ENCODE measurements at regions not wholly inside any gene's neighbourhood (a gene's known extent, or its start where the extent isn't known, plus 50 kb on each side); places are given as distances from the start of the nearest gene placed in this dataset.

- H3K9me3 ChIP-seq (ENCODE audit: control insufficient read depth in 2 of 2, insufficient read depth in 1 of 2, low read length in 1 of 2), result no peaks in the 10 kb centered on the region
- H3K27me3 ChIP-seq (ENCODE audit: control insufficient read depth in 2 of 2, insufficient read depth in 1 of 2, low read length in 1 of 2), result no peaks in the 10 kb centered on the region
- 22% methylated on average over 10 of the region's 10 CpGs for WGBS
- H3K4me3 ChIP-seq (ENCODE audit: low read length in 2 of 2), result peak overlapping the region; percentile 78 to 83
- peaks cover 5 to 25% of the 10 kb centered on the region in 2 donors for H3K4me1 ChIP-seq (ENCODE audit: control insufficient read depth in 2 of 2, insufficient read depth in 2 of 2, low read length in 2 of 2)
- no peak for DNase-seq (ENCODE audit: low read depth in 6 of 9, low spot score in 9 of 9)
- H3K36me3 ChIP-seq (ENCODE audit: control insufficient read depth in 2 of 2, insufficient read depth in 2 of 2, low read length in 1 of 2), result peaks cover 7 to 11% of the 10 kb centered on the region in 2 donors
- peak overlapping the region; percentile 99 to 100 for H3K27ac ChIP-seq (ENCODE audit: low read depth in 1 of 2, low read length in 1 of 2)
These were observed 84.0 kb downstream of the HFE start for GRCh38 chr6:26170951-26171841.

GRCh38 chr6:26172608-26172968 lies 85.4 kb downstream of the HFE start:
- no peaks in the 10 kb centered on the region for H3K27me3 ChIP-seq (ENCODE audit: control insufficient read depth in 2 of 2, insufficient read depth in 1 of 2, low read length in 1 of 2)

GRCh38 chr6:26173836-26174145 lies 86.6 kb downstream of the HFE start:
- Histone ChIP-seq H3K36me3 (ENCODE audit: control insufficient read depth in 2 of 2, insufficient read depth in 2 of 2, low read length in 1 of 2) (no peaks in the 10 kb centered on the region), H3K4me3 (ENCODE audit: low read length in 2 of 2) (no peak overlapping the region), H3K27me3 (ENCODE audit: control insufficient read depth in 2 of 2, insufficient read depth in 1 of 2, low read length in 1 of 2) (no peaks in the 10 kb centered on the region), H3K27ac (ENCODE audit: low read depth in 1 of 2, low read length in 1 of 2) (peak overlapping the region; percentile 48 to 69), H3K4me1 (ENCODE audit: control insufficient read depth in 2 of 2, insufficient read depth in 2 of 2, low read length in 2 of 2) (peaks cover 5 to 25% of the 10 kb centered on the region in 2 donors), H3K9me3 (ENCODE audit: control insufficient read depth in 2 of 2, insufficient read depth in 1 of 2, low read length in 1 of 2) (no peaks in the 10 kb centered on the region)
- 97% methylated on average over 4 of the region's 4 CpGs for WGBS
- DNase-seq (ENCODE audit: low read depth in 6 of 9, low spot score in 9 of 9), result no peak

More at GRCh38 chr6:26172608-26172968, 85.4 kb downstream of the HFE start:
- Histone ChIP-seq H3K4me1 (ENCODE audit: control insufficient read depth in 2 of 2, insufficient read depth in 2 of 2, low read length in 2 of 2) (peaks cover 5 to 25% of the 10 kb centered on the region in 2 donors), H3K4me3 (ENCODE audit: low read length in 2 of 2) (peak overlapping the region; percentile 78 to 83), H3K36me3 (ENCODE audit: control insufficient read depth in 2 of 2, insufficient read depth in 2 of 2, low read length in 1 of 2) (no peaks in the 10 kb centered on the region), H3K9me3 (ENCODE audit: control insufficient read depth in 2 of 2, insufficient read depth in 1 of 2, low read length in 1 of 2) (no peaks in the 10 kb centered on the region), H3K27ac (ENCODE audit: low read depth in 1 of 2, low read length in 1 of 2) (peak overlapping the region; percentile 99 to 100)
- under 1% methylated on average over 10 of the region's 10 CpGs for WGBS
- peak in 4 of 9 donors; percentile 58 to 85 (median 68) for DNase-seq (ENCODE audit: low read depth in 6 of 9, low spot score in 9 of 9)

GRCh38 chr6:26175033-26175427 lies 87.8 kb downstream of the HFE start:
- no peak overlapping the region for H3K4me3 ChIP-seq (ENCODE audit: low read length in 2 of 2)
- H3K36me3 ChIP-seq (ENCODE audit: control insufficient read depth in 2 of 2, insufficient read depth in 2 of 2, low read length in 1 of 2), result no peaks in the 10 kb centered on the region
- H3K4me1 ChIP-seq (ENCODE audit: control insufficient read depth in 2 of 2, insufficient read depth in 2 of 2, low read length in 2 of 2), result peaks cover 3 to 22% of the 10 kb centered on the region in 2 donors
- H3K9me3 ChIP-seq (ENCODE audit: control insufficient read depth in 2 of 2, insufficient read depth in 1 of 2, low read length in 1 of 2), result no peaks in the 10 kb centered on the region
- WGBS, result 31% methylated on average over 1 of the region's 1 CpG
- DNase-seq (ENCODE audit: low read depth in 6 of 9, low spot score in 9 of 9), result no peak
- H3K27ac ChIP-seq (ENCODE audit: low read depth in 1 of 2, low read length in 1 of 2), result peak overlapping the region in 1 of 2 donors; percentile 41
- no peaks in the 10 kb centered on the region for H3K27me3 ChIP-seq (ENCODE audit: control insufficient read depth in 2 of 2, insufficient read depth in 1 of 2, low read length in 1 of 2)

GRCh38 chr6:26175428-26176181 lies 88.4 kb downstream of the HFE start:
- no peak overlapping the region for H3K4me3 ChIP-seq (ENCODE audit: low read length in 2 of 2)
- peak overlapping the region in 1 of 2 donors; percentile 73 for H3K27ac ChIP-seq (ENCODE audit: low read depth in 1 of 2, low read length in 1 of 2)
- 73% methylated on average over 5 of the region's 5 CpGs for WGBS
- H3K9me3 ChIP-seq (ENCODE audit: control insufficient read depth in 2 of 2, insufficient read depth in 1 of 2, low read length in 1 of 2), result no peaks in the 10 kb centered on the region
- H3K4me1 ChIP-seq (ENCODE audit: control insufficient read depth in 2 of 2, insufficient read depth in 2 of 2, low read length in 2 of 2), result peaks cover 3 to 26% of the 10 kb centered on the region in 2 donors
- no peaks in the 10 kb centered on the region for H3K36me3 ChIP-seq (ENCODE audit: control insufficient read depth in 2 of 2, insufficient read depth in 2 of 2, low read length in 1 of 2)
- DNase-seq (ENCODE audit: low read depth in 6 of 9, low spot score in 9 of 9), result peak in 6 of 9 donors; percentile 59 to 91 (median 81)
- H3K27me3 ChIP-seq (ENCODE audit: control insufficient read depth in 2 of 2, insufficient read depth in 1 of 2, low read length in 1 of 2), result no peaks in the 10 kb centered on the region

GRCh38 chr6:26179675-26180074 lies 92.4 kb downstream of the HFE start:
- H3K4me1 ChIP-seq (ENCODE audit: control insufficient read depth in 2 of 2, insufficient read depth in 2 of 2, low read length in 2 of 2), result peaks cover 4 to 27% of the 10 kb centered on the region in 2 donors
- peaks cover 0 to 3% of the 10 kb centered on the region in 2 donors for H3K9me3 ChIP-seq (ENCODE audit: control insufficient read depth in 2 of 2, insufficient read depth in 1 of 2, low read length in 1 of 2)
- no peaks in the 10 kb centered on the region for H3K36me3 ChIP-seq (ENCODE audit: control insufficient read depth in 2 of 2, insufficient read depth in 2 of 2, low read length in 1 of 2)
- no peak overlapping the region for H3K27ac ChIP-seq (ENCODE audit: low read depth in 1 of 2, low read length in 1 of 2)
- DNase-seq (ENCODE audit: low read depth in 6 of 9, low spot score in 9 of 9), result no peak
- WGBS, result 97% methylated on average over 1 of the region's 1 CpG
- H3K27me3 ChIP-seq (ENCODE audit: control insufficient read depth in 2 of 2, insufficient read depth in 1 of 2, low read length in 1 of 2), result no peaks in the 10 kb centered on the region
- H3K4me3 ChIP-seq (ENCODE audit: low read length in 2 of 2), result no peak overlapping the region

GRCh38 chr6:26180346-26180745 lies 93.1 kb downstream of the HFE start:
- peaks cover 8 to 34% of the 10 kb centered on the region in 2 donors for H3K4me1 ChIP-seq (ENCODE audit: control insufficient read depth in 2 of 2, insufficient read depth in 2 of 2, low read length in 2 of 2)
- WGBS, result 88% methylated on average over 7 of the region's 7 CpGs
- peak overlapping the region in 1 of 2 donors; percentile 70 for H3K27ac ChIP-seq (ENCODE audit: low read depth in 1 of 2, low read length in 1 of 2)

GRCh38 chr6:26183237-26183580 lies 96.0 kb downstream of the HFE start:
- peaks cover 8 to 62% of the 10 kb centered on the region in 2 donors for H3K4me1 ChIP-seq (ENCODE audit: control insufficient read depth in 2 of 2, insufficient read depth in 2 of 2, low read length in 2 of 2)
- H3K36me3 ChIP-seq (ENCODE audit: control insufficient read depth in 2 of 2, insufficient read depth in 2 of 2, low read length in 1 of 2), result no peaks in the 10 kb centered on the region
- peaks cover 0 to 3% of the 10 kb centered on the region in 2 donors for H3K9me3 ChIP-seq (ENCODE audit: control insufficient read depth in 2 of 2, insufficient read depth in 1 of 2, low read length in 1 of 2)
- H3K4me3 ChIP-seq (ENCODE audit: low read length in 2 of 2), result peak overlapping the region; percentile 47 to 53
- H3K27ac ChIP-seq (ENCODE audit: low read depth in 1 of 2, low read length in 1 of 2), result peak overlapping the region; percentile 80 to 95
- WGBS, result 13% methylated on average over 11 of the region's 11 CpGs
- H3K27me3 ChIP-seq (ENCODE audit: control insufficient read depth in 2 of 2, insufficient read depth in 1 of 2, low read length in 1 of 2), result no peaks in the 10 kb centered on the region
- no peak for DNase-seq (ENCODE audit: low read depth in 6 of 9, low spot score in 9 of 9)

More at GRCh38 chr6:26180346-26180745, 93.1 kb downstream of the HFE start:
- peaks cover 0 to 3% of the 10 kb centered on the region in 2 donors for H3K9me3 ChIP-seq (ENCODE audit: control insufficient read depth in 2 of 2, insufficient read depth in 1 of 2, low read length in 1 of 2)
- H3K4me3 ChIP-seq (ENCODE audit: low read length in 2 of 2), result no peak overlapping the region
- no peaks in the 10 kb centered on the region for H3K27me3 ChIP-seq (ENCODE audit: control insufficient read depth in 2 of 2, insufficient read depth in 1 of 2, low read length in 1 of 2)
- no peak for DNase-seq (ENCODE audit: low read depth in 6 of 9, low spot score in 9 of 9)
- no peaks in the 10 kb centered on the region for H3K36me3 ChIP-seq (ENCODE audit: control insufficient read depth in 2 of 2, insufficient read depth in 2 of 2, low read length in 1 of 2)
